Suprapubic skin (tissue), 4 donors: ENCODE measurements at regions not wholly inside any gene's neighbourhood (a gene's known extent, or its start where the extent isn't known, plus 50 kb on each side); places are given as distances from the start of the nearest gene placed in this dataset.

Experiments used
- DNase-seq, 2 donors: peaks; one replicate each; pipeline ENCODE4 v3.0.0-alpha.2; 2019; ENCODE audit warnings: low spot score in 2 of 2
- H3K27ac ChIP-seq: fragments of 200-600 bp; sonication (generic); one replicate; pipeline ENCODE4 v1.5.1; 2019
- H3K27me3 ChIP-seq: fragments of 200-600 bp; sonication (generic); one replicate; pipeline ENCODE4 v1.5.1; 2019
- H3K36me3 ChIP-seq: fragments of 200-600 bp; sonication (generic); one replicate; pipeline ENCODE4 v1.5.1; 2019
- H3K4me1 ChIP-seq: fragments of 200-600 bp; sonication (generic); one replicate; pipeline ENCODE4 v1.5.1; 2019
- H3K4me3 ChIP-seq: fragments of 200-600 bp; sonication (generic); one replicate; pipeline ENCODE4 v1.5.1; 2019; ENCODE audit warnings: mild to moderate bottlenecking
- H3K9me3 ChIP-seq: fragments of 200-600 bp; sonication (generic); one replicate; pipeline ENCODE4 v1.5.1; 2019
- CTCF ChIP-seq, 2 donors: fragments of 200-600 bp in 1 of 2; fragments of 450-650 bp in 1 of 2; sonication (generic) in 1 of 2; IDR thresholded peaks; one replicate each; pipeline ENCODE4 v1.5.1; 2016 to 2019; ENCODE audit warnings: antibody characterized with exemption in 2 of 2, mild to moderate bottlenecking in 1 of 2, moderate library complexity in 1 of 2
- EP300 ChIP-seq: sonication (generic); formaldehyde crosslinking; IDR thresholded peaks from one replicate; pipeline ENCODE4 v1.6.1; 2017; ENCODE audit warnings: antibody characterized with exemption
- POLR2A ChIP-seq, 2 donors: fragments of 450-650 bp; IDR thresholded peaks; one replicate each; pipeline ENCODE4 v1.6.1; 2017; ENCODE audit warnings: antibody characterized with exemption in 2 of 2, mild to moderate bottlenecking in 2 of 2, moderate library complexity in 2 of 2
- POLR2AphosphoS5 ChIP-seq, 3 donors: sonication (generic); formaldehyde crosslinking; IDR thresholded peaks; one replicate each; pipeline ENCODE4 v1.6.1; 2017; ENCODE audit warnings: antibody characterized with exemption in 3 of 3
- WGBS: methylation state at CpG from one replicate; pipeline ENCODE4 v1.1.5; 2018; 5-methylcytosine and 5-hydroxymethylcytosine counted together

- TF ChIP-seq POLR2AphosphoS5 (IDR thresholded peaks at IDR 0.05) (no peak), CTCF (IDR thresholded peaks at IDR 0.05) (no peak), POLR2A (IDR thresholded peaks at IDR 0.05) (no peak), EP300 (no peak)
- no peak overlapping the region for H3K27ac ChIP-seq
- WGBS = 63% methylated on average over 3 of the region's 3 CpGs
These were observed 57.1 kb downstream of the OR10H4 start for GRCh38 chr19:16005925-16006324.

GRCh38 chr19:16012552-16012951 is 63.7 kb upstream of the TPM4 start:
- H3K27me3 ChIP-seq = no peaks in the 10 kb centered on the region
- no peaks in the 10 kb centered on the region for H3K36me3 ChIP-seq
- H3K27ac ChIP-seq = no peak overlapping the region
- WGBS = 87% methylated on average over 4 of the region's 4 CpGs
- no peaks in the 10 kb centered on the region for H3K9me3 ChIP-seq
- no peak overlapping the region for H3K4me3 ChIP-seq
- TF ChIP-seq POLR2A (IDR thresholded peaks at IDR 0.05) (no peak), EP300 (no peak), POLR2AphosphoS5 (IDR thresholded peaks at IDR 0.05) (no peak), CTCF (IDR thresholded peaks at IDR 0.05) (no peak)
- DNase-seq = no peak
- H3K4me1 ChIP-seq = no peaks in the 10 kb centered on the region

More at GRCh38 chr19:16005925-16006324, 57.1 kb downstream of the OR10H4 start:
- no peaks in the 10 kb centered on the region for H3K27me3 ChIP-seq
- H3K9me3 ChIP-seq = no peaks in the 10 kb centered on the region
- no peak overlapping the region for H3K4me3 ChIP-seq
- no peaks in the 10 kb centered on the region for H3K36me3 ChIP-seq
- DNase-seq = no peak
- H3K4me1 ChIP-seq = peaks cover 15% of the 10 kb centered on the region

- Histone ChIP-seq H3K4me1 (no peaks in the 10 kb centered on the region), H3K9me3 (no peaks in the 10 kb centered on the region), H3K27ac (no peak overlapping the region), H3K36me3 (no peaks in the 10 kb centered on the region), H3K27me3 (no peaks in the 10 kb centered on the region), H3K4me3 (no peak overlapping the region)
- no peak for TF ChIP-seq EP300
- no peak for TF ChIP-seq POLR2A (IDR thresholded peaks at IDR 0.05)
- TF ChIP-seq CTCF (IDR thresholded peaks at IDR 0.05) = no peak
- no peak for TF ChIP-seq POLR2AphosphoS5 (IDR thresholded peaks at IDR 0.05)
- WGBS = 95% methylated on average over 8 of the region's 11 CpGs
- DNase-seq = no peak
These were observed 63.0 kb upstream of the TPM4 start for GRCh38 chr19:16013181-16013850.

GRCh38 chr19:16013851-16014840 is 62.1 kb upstream of the TPM4 start:
- Histone ChIP-seq H3K27ac (no peak overlapping the region), H3K9me3 (no peaks in the 10 kb centered on the region), H3K4me3 (no peak overlapping the region), H3K36me3 (no peaks in the 10 kb centered on the region), H3K27me3 (no peaks in the 10 kb centered on the region), H3K4me1 (no peaks in the 10 kb centered on the region)
- no peak for DNase-seq
- no peak for TF ChIP-seq EP300
- no peak for TF ChIP-seq POLR2AphosphoS5 (IDR thresholded peaks at IDR 0.05)
- TF ChIP-seq POLR2A (IDR thresholded peaks at IDR 0.05) = no peak
- TF ChIP-seq CTCF (IDR thresholded peaks at IDR 0.05) = no peak
- WGBS = 92% methylated on average over 30 of the region's 31 CpGs
